ENCODE measurements at regions not wholly inside any gene's neighbourhood (a gene's known extent, or its start where the extent isn't known, plus 50 kb on each side); places are given as distances from the start of the nearest gene placed in this dataset.

- Mint-ChIP-seq H3K9me3 (no peaks in the 10 kb centered on the region), H3K27ac (no peak overlapping the region), H3K36me3 (no peaks in the 10 kb centered on the region), H3K27me3 (ENCODE audit: low read depth) (peaks cover 18% of the 10 kb centered on the region), H3K4me1 (peaks cover 22% of the 10 kb centered on the region), H3K4me3 (no peak overlapping the region)
- POLR2A ChIA-PET, result no interaction called here
- no peak for DNase-seq (ENCODE audit: low spot score)
- no peak for ATAC-seq
- CTCF ChIA-PET, result interaction anchor here (2.3 kb wide), 1 partner anchor 22 kb away, joined by 11 read pairs; no protein-coding TSS in a partner anchor
- no peak for TF ChIP-seq MYBL2 (CRISPR knock-in tag; IDR thresholded peaks at IDR 0.05)
- no peak for TF ChIP-seq GABPB1 (CRISPR knock-in tag; IDR thresholded peaks at IDR 0.05)
- no peak for TF ChIP-seq ZBTB43 (CRISPR knock-in tag; IDR thresholded peaks at IDR 0.05)
- TF ChIP-seq ATF3 (CRISPR knock-in tag; conservative IDR thresholded peaks at IDR 0.05), result no peak
- TF ChIP-seq NR1H2 (CRISPR knock-in tag; IDR thresholded peaks at IDR 0.05), result no peak
- no peak for TF ChIP-seq USF1 (CRISPR knock-in tag; IDR thresholded peaks at IDR 0.05)
- TF ChIP-seq NFYB (CRISPR knock-in tag; conservative IDR thresholded peaks at IDR 0.05; ENCODE audit: low read depth), result no peak
- TF ChIP-seq ZNF416 (CRISPR knock-in tag; IDR thresholded peaks at IDR 0.05), result no peak
- TF ChIP-seq ZNF138 (CRISPR knock-in tag; conservative IDR thresholded peaks at IDR 0.05), result no peak
- TF ChIP-seq ATF1 (CRISPR knock-in tag; IDR thresholded peaks at IDR 0.05), result no peak
- no peak for TF ChIP-seq FOXP4 (CRISPR knock-in tag; IDR thresholded peaks at IDR 0.05)
- TF ChIP-seq CREM (CRISPR knock-in tag; IDR thresholded peaks at IDR 0.05), result no peak
- TF ChIP-seq ZNF121 (CRISPR knock-in tag; IDR thresholded peaks at IDR 0.05), result no peak
Measured at GRCh38 chr20:1798982-1799381, 96.2 kb upstream of the SIRPA start.

- POLR2A ChIA-PET, result no interaction called here
- CTCF ChIA-PET, result interaction anchor here (2.2 kb wide), 1 partner anchor 17 kb away, joined by 6 read pairs; no protein-coding TSS in a partner anchor
- no peak for TF ChIP-seq GRHL2 (CRISPR knock-in tag; IDR thresholded peaks at IDR 0.05; ENCODE audit: insufficient replicate concordance, severe bottlenecking)
- no peak for TF ChIP-seq ZNF396 (CRISPR knock-in tag; IDR thresholded peaks at IDR 0.05; ENCODE audit: borderline replicate concordance)
- TF ChIP-seq SMAD3 (CRISPR knock-in tag; IDR thresholded peaks at IDR 0.05; ENCODE audit: borderline replicate concordance), result no peak
- TF ChIP-seq HMGXB4 (CRISPR knock-in tag; IDR thresholded peaks at IDR 0.05), result no peak
- TF ChIP-seq ZNF219 (CRISPR knock-in tag; IDR thresholded peaks at IDR 0.05; ENCODE audit: borderline replicate concordance), result no peak
- TF ChIP-seq ATF2 (CRISPR knock-in tag; IDR thresholded peaks at IDR 0.05; ENCODE audit: borderline replicate concordance, low read depth), result no peak
- TF ChIP-seq GTF2I (CRISPR knock-in tag; conservative IDR thresholded peaks at IDR 0.05), result no peak
- no peak for TF ChIP-seq ATF6 (CRISPR knock-in tag; IDR thresholded peaks at IDR 0.05)
- no peak for TF ChIP-seq FOXK1 (CRISPR knock-in tag; IDR thresholded peaks at IDR 0.05)
- TF ChIP-seq AFF4 (CRISPR knock-in tag; IDR thresholded peaks at IDR 0.05; ENCODE audit: borderline replicate concordance), result no peak
Measured at GRCh38 chr20:1793821-1794220, 101.4 kb upstream of the SIRPA start.

More at GRCh38 chr20:1793821-1794220, 101.4 kb upstream of the SIRPA start:
- Mint-ChIP-seq H3K36me3 (no peaks in the 10 kb centered on the region), H3K4me1 (peaks cover 8% of the 10 kb centered on the region), H3K9me3 (no peaks in the 10 kb centered on the region), H3K4me3 (no peak overlapping the region), H3K27ac (no peak overlapping the region), H3K27me3 (ENCODE audit: low read depth) (peaks cover 3% of the 10 kb centered on the region)
- no peak for DNase-seq (ENCODE audit: low spot score)
- no peak for ATAC-seq

Measured in WTC11 (cell line).